ENCODE measurements at regions not wholly inside any gene's neighbourhood (a gene's known extent, or its start where the extent isn't known, plus 50 kb on each side); places are given as distances from the start of the nearest gene placed in this dataset.

DNA sequence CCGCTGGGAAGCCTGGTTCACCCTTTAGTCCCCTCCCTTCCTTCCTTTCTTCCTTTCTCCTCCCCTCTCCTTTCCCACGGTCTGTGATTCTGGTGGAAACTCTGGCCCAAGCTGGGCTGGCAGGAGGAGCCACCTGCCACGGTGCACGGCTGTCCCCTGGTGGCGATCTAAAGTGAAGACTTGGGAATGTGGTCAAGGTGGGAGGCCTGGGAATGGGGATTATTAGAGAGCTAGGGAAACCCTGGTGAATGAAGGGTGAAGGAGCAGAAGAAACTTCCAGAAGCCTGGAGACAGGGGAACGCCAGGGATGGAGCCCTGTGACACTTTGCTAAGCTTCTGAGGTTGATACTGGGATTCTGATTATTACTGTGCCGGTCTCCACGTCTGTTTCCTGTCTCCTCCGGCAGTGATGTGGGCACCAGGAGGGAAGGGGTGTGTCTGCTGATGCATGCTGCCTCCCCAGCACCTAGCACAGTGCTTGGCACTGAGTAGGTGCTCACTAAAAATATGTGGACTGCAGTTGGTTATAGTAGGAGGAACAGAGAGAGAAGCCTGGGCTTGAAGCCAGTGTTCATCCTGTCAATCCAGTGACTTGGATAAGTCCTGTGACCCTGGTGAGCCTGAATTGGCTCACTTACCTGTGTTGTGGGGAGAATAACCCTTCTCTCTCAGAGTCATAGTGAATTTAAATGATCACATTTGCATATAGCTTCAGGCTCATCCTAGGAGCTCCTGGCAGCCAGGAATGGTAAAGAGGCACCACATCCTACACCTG lies 71.2 kb upstream of the NBPF3 start (continued):
- TF ChIP-seq ESRRB (CRISPR knock-in tag; IDR thresholded peaks at IDR 0.05; ENCODE audit: borderline replicate concordance) (no peak), HDAC1 (IDR thresholded peaks at IDR 0.05) (no peak), POLR3G (IDR thresholded peaks at IDR 0.05; ENCODE audit: extremely low read depth, insufficient read length, insufficient replicate concordance) (no peak), ZNF780A (CRISPR knock-in tag; IDR thresholded peaks at IDR 0.05) (no peak), KAT8 (IDR thresholded peaks at IDR 0.05; ENCODE audit: low read depth) (no peak), MEIS2 (IDR thresholded peaks at IDR 0.05; ENCODE audit: partially characterized antibody) (no peak), ZNF197 (CRISPR knock-in tag; IDR thresholded peaks at IDR 0.05; ENCODE audit: low read depth) (no peak), RNF219 (CRISPR knock-in tag; IDR thresholded peaks at IDR 0.05) (no peak), SIN3B (IDR thresholded peaks at IDR 0.05; ENCODE audit: low read depth) (no peak), RFX1 (IDR thresholded peaks at IDR 0.05) (no peak), TAF15 (IDR thresholded peaks at IDR 0.05; ENCODE audit: low read depth, low read length) (no peak), CAMTA2 (CRISPR knock-in tag; conservative IDR thresholded peaks at IDR 0.05) (no peak), MLX (CRISPR knock-in tag; conservative IDR thresholded peaks at IDR 0.05) (no peak), CREBBP (IDR thresholded peaks at IDR 0.05; ENCODE audit: low read depth, low read length) (no peak), ZNF668 (CRISPR knock-in tag; IDR thresholded peaks at IDR 0.05) (no peak), SP2 (IDR thresholded peaks at IDR 0.05; ENCODE audit: extremely low read depth, low read depth, low read length, poor library complexity, severe bottlenecking) (no peak), PPARD (CRISPR knock-in tag; IDR thresholded peaks at IDR 0.05) (no peak), ZNF277 (CRISPR knock-in tag; IDR thresholded peaks at IDR 0.05; ENCODE audit: borderline replicate concordance) (no peak), ZNF134 (CRISPR knock-in tag; conservative IDR thresholded peaks at IDR 0.05) (no peak), ZFPM2 (CRISPR knock-in tag; IDR thresholded peaks at IDR 0.05) (no peak), ZNF583 (CRISPR knock-in tag; IDR thresholded peaks at IDR 0.05) (0 out of 2 replicates have a peak, but pooled peaks have one; percentile 30)
- TF ChIP-seq, protein P1, sequence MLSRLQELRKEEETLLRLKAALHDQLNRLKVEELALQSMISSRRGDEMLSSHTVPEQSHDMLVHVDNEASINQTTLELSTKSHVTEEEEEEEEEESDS (CRISPR knock-in tag; IDR thresholded peaks at IDR 0.05) = no peak
- TF ChIP-seq, protein P2, sequence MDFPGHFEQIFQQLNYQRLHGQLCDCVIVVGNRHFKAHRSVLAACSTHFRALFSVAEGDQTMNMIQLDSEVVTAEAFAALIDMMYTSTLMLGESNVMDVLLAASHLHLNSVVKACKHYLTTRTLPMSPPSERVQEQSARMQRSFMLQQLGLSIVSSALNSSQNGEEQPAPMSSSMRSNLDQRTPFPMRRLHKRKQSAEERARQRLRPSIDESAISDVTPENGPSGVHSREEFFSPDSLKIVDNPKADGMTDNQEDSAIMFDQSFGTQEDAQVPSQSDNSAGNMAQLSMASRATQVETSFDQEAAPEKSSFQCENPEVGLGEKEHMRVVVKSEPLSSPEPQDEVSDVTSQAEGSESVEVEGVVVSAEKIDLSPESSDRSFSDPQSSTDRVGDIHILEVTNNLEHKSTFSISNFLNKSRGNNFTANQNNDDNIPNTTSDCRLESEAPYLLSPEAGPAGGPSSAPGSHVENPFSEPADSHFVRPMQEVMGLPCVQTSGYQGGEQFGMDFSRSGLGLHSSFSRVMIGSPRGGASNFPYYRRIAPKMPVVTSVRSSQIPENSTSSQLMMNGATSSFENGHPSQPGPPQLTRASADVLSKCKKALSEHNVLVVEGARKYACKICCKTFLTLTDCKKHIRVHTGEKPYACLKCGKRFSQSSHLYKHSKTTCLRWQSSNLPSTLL (IDR thresholded peaks at IDR 0.05) = no peak

Data from K562 (cell line).